ENCODE measurements at regions not wholly inside any gene's neighbourhood (a gene's known extent, or its start where the extent isn't known, plus 50 kb on each side); places are given as distances from the start of the nearest gene placed in this dataset.
A peak's percentile ranks its signal among the peaks of the same experiment; 100 is the strongest.
"Not testable (repeated sequence)": the region's sequence is repeated elsewhere in the genome, so short reads cannot be mapped to it uniquely, and the experiment has no call there.

- TF ChIP-seq CTCF (IDR thresholded peaks at IDR 0.05; ENCODE audit: insufficient read depth, low read depth, low read length), result no peak
- no peak for DNase-seq (ENCODE audit: low read depth)
- no peak overlapping the region for H3K4me3 ChIP-seq (ENCODE audit: low read depth, low read length)
Measured at GRCh38 chr15:96474231-96474664, 143.7 kb downstream of the NR2F2 start.

GRCh38 chr15:96477227-96477626 is 146.7 kb downstream of the NR2F2 start:
- H3K4me3 ChIP-seq (ENCODE audit: low read depth, low read length), result no peak overlapping the region
- TF ChIP-seq CTCF (IDR thresholded peaks at IDR 0.05; ENCODE audit: insufficient read depth, low read depth, low read length), result no peak
- no peak for DNase-seq (ENCODE audit: low read depth)

- DNase-seq (ENCODE audit: low read depth); H3K4me3 ChIP-seq (ENCODE audit: low read depth, low read length): not testable (repeated sequence)
Measured at GRCh38 chr15:96484412-96484811, 153.9 kb downstream of the NR2F2 start.

- H3K4me3 ChIP-seq (ENCODE audit: low read depth, low read length), result no peak overlapping the region
- no peak for TF ChIP-seq CTCF (IDR thresholded peaks at IDR 0.05; ENCODE audit: insufficient read depth, low read depth, low read length)
- DNase-seq (ENCODE audit: low read depth), result no peak
Measured at GRCh38 chr15:96484830-96485229, 154.3 kb downstream of the NR2F2 start.

GRCh38 chr15:96487245-96487644 is 156.7 kb downstream of the NR2F2 start:
- no peak for DNase-seq (ENCODE audit: low read depth)
- no peak overlapping the region for H3K4me3 ChIP-seq (ENCODE audit: low read depth, low read length)
- TF ChIP-seq CTCF (IDR thresholded peaks at IDR 0.05; ENCODE audit: insufficient read depth, low read depth, low read length), result no peak

GRCh38 chr15:96491066-96491699 is 160.7 kb downstream of the NR2F2 start:
- DNase-seq (ENCODE audit: low read depth), result not testable (repeated sequence)
- H3K4me3 ChIP-seq (ENCODE audit: low read depth, low read length), result peak overlapping the region; percentile 25

GRCh38 chr15:96491700-96492644 is 161.5 kb downstream of the NR2F2 start:
- H3K4me3 ChIP-seq (ENCODE audit: low read depth, low read length); DNase-seq (ENCODE audit: low read depth): not testable (repeated sequence)

- no peak overlapping the region for H3K4me3 ChIP-seq (ENCODE audit: low read depth, low read length)
- no peak for DNase-seq (ENCODE audit: low read depth)
- no peak for TF ChIP-seq CTCF (IDR thresholded peaks at IDR 0.05; ENCODE audit: insufficient read depth, low read depth, low read length)
Measured at GRCh38 chr15:96494505-96494904, 164.0 kb downstream of the NR2F2 start.

Measured in fibroblast of villous mesenchyme (primary cell).